ENCODE measurements at regions not wholly inside any gene's neighbourhood (a gene's known extent, or its start where the extent isn't known, plus 50 kb on each side); places are given as distances from the start of the nearest gene placed in this dataset.
"Not testable (repeated sequence)": the region's sequence is repeated elsewhere in the genome, so short reads cannot be mapped to it uniquely, and the experiment has no call there.

DNA sequence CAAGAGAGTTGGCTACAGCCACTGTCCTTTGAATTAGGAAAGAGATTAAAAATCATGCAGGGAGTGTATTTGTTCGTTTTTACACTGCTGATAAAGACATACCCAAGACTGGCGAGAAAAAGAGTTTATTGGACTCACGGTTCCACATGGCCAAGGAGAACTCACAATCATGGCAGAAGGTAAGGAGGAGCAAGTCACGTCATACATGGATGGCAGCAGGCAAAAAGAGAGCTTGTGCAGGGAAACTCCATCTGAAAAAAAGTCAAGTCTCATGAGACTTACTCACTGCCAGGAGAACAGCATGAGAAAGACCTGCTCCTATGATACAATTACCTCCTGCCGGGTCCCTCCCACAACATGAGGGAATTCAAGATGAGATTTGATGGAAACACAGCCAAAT lies 1595.2 kb downstream of the KCNT2 start:
- DNase-seq: no peak

DNA sequence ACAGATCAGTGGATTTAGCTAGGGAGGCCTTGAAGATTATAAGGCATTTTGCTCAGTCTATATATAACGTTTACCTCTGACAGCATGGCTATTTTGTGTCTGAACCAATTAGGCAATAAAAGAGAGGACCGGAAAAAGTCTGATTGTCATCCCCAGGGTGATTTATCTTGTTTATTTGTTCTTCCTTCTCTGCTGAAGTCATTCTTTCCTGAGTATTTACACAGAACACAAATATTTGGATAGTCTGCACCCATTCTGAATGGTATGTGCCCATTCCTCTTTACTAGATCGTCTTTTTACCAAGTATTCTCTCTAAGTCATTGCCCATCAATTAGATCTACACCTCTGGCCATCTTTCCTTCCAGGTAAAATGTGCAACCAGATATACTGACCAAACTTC lies 1602.9 kb downstream of the KCNT2 start:
- DNase-seq: no peak

DNA sequence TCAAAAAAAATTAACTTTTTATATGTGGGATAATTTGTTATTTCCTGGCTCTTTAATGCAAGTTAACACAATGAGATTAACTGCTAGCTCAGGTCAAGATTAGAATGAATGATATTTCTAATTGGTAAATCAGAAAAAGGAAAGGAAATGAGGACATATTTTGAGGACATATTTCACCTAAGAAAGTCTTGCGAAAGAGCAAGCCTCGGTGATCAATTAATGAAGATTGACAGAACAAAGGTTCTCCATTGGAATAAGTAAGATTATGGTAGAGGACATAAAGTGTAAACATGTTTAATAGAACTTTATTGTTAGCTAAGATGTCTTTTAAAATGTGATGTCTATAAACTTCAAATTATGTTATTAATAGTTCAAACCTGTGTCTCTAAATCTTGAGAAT lies 1617.8 kb downstream of the KCNT2 start:
- no peak for DNase-seq

DNA sequence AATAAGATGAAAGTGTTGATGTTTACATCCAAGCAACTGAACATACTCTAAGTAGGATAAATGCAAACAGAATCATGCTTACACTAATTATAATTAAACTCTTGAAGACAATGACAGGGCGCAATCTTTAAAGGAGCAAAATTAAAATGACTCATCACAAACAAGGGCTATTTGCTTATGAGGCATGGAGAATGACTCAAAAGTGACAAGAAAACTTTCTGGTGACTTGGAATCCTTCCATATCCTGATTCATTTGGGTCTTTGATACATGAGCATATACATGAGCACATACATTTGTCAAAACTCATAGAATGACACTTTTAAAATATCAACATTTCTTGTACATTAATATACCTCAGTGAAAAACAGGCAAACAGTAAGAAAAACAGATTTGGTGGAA lies 1632.3 kb downstream of the KCNT2 start:
- no peak for DNase-seq

DNA sequence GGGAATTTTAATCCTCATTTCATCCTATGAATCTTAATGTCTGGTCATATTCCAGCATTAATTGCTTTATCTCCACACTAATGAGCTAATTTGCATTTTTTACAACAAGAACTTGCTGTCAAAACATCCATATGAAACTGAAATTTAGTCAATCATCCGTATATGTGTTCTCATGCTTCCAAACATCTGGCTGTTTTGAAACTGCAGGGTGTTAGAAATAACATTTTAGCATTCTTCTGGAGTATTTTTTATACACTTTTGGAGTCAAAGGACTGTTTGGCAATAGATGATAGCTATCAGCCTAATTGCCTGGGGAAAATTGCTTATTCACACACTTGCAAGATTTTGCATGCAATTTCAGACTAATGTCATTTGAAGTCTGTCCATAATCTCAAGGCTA lies 1639.3 kb downstream of the KCNT2 start:
- DNase-seq: no peak

DNA sequence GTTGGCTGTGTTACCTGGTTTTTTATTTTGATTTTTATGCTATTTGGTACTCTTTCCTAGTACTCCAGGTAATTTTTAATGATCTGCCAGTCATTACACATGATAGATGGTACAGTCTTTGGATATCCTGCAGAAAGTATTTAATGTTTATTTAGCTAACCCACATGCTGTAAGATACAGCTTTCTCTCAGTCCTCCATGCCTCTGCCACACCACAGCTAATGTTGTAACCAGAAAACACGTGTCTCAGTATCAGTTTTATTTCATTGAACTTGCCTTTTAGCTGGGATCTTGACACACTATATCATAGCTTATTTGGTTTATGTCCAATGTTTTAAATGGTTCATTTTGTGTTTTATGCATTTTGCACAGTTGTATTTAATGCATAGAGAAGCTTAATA lies 1648.4 kb downstream of the KCNT2 start:
- DNase-seq: no peak

DNA sequence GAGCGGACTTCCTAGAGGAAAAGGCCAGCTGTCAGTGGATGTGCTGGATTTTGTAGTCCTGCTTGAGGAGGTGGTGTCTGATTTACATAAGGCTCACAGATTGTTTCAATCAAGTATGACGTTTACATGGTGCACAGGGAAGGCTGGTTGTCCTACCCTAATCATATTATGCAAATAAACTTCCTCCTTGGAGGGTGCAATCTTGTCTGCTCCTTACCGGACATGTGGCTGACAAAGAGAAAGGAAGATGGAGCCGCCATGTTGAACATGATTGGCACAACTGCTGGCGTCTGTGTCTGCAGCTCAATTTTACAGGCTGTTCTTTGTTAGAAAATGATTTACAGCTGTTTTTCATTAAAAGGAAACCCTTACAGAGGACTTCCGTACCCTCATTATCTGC lies 1656.1 kb downstream of the KCNT2 start:
- DNase-seq: no peak

DNA sequence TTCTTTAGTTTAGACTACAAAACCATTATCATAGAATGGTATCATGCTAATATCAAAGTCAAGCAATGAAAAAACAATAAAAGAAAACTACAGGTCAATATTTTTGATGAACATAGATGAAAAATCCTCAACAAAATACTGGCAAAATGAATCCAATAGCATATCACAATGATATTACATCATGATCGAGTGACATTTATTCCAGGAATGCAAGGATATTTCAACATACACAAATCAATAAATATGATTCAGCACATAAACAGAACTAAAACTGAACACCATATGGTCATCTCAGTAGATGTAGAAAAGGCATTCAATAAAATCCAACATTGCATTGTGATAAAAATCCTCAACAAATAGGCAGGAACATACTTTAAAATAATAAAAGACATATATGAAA lies 1657.7 kb downstream of the KCNT2 start:
- no peak for DNase-seq

DNA sequence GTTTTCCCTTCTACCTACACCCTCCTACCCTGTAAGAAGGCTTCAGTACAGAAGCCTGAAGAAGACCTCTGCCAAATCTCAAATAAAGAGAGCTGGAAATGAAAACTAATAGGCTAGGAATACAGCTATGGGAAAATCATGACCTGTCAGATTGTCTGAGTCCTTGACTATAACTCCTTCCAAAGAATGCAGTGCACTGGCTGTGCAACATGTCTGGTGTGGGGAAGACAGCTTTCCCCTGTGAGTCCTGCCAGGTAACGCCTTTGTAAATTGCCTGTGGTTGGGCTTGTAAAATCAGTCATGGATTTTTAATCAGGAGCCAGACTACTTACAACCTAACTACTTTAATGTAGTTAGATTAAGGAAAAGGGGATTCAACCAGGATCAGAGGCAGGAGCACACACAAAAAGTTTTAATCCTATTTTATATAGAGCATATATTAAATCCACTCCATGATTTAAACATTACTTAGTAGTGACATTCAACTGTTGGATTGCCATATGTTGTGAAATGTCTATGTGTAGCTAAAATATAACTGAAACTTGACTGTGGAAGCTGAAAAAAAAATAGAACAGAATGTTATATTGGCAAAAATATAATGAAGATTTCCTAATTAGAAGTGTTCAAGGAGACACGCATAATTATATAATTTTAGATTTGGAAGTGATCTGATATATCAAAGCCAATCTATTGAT lies 1667.8 kb downstream of the KCNT2 start:
- no peak for DNase-seq

DNA sequence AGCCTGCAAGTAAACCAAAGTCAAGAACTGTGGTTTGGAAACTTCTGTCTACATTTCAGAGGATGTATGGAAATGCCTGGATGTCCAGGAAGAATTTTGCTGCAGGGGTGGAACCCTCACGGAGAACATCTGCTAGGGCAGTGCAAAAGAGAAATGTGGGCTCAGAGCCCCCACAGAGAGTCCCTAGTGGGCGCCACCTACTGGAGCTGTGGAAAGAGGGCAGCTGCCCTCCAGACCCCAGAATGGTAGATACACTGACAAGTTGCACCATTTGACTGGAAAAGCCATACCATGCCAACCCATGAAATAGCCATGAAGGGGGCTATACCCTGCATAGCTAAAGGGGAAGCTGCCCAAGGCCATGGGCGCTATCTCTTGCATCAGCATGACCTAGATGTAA lies 1672.4 kb downstream of the KCNT2 start:
- DNase-seq: no peak

DNA sequence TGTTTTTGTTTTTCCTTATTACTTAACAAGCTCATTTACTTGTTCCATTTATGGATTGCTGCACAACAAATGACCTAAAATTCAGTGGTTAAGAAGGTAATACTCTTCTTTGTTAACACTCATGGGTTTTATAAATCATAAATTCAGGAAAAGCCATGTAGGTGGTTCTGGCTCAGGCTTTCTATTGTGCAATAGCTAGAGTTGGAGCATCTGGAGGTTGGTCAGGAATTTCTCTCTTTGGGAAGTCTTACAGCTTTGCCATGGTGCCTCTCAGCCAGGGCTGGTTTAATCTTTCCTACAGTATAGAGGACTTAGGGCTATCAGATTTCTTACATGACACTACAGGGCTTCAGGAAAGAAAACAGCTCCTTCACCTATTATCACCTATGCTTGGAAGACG lies 1677.1 kb downstream of the KCNT2 start:
- no peak for DNase-seq

DNA sequence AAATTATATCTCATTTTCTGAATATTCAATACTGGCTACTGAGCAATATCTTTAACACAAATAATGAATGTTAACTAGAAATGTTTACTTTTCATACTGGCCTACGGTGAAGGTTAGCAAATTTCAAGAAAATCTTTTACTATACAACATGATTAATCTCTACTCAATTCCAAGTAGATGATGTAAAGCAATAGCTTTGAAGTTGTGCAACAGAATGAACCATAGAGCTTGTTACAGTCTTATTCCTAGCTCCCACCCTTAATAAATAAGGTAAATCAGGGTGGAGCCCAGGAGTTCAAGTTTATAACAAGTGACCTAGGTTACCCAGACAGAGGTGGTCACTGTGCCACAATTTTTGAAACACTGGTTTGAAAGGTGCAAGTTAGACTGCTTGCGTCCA lies 1678.1 kb downstream of the KCNT2 start:
- no peak for DNase-seq

DNA sequence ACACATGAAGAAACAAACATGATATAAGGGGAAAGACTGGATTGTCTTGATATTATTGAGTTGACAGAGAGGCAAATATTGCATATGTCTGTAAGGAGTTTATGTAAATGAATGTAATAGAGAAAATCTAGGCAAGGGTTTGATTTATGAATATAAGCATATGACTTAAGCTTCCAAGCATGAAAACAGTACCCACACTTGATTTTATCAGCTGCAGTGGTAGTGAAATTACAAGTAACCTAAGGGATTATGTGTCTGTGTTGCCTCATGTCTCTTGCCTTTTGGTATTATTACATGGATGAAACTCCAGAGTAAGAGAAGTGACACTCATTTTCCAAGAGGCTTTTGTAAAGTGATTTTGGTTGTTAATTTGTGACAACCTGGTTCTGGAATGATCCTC lies 1678.9 kb downstream of the KCNT2 start:
- no peak for DNase-seq

DNA sequence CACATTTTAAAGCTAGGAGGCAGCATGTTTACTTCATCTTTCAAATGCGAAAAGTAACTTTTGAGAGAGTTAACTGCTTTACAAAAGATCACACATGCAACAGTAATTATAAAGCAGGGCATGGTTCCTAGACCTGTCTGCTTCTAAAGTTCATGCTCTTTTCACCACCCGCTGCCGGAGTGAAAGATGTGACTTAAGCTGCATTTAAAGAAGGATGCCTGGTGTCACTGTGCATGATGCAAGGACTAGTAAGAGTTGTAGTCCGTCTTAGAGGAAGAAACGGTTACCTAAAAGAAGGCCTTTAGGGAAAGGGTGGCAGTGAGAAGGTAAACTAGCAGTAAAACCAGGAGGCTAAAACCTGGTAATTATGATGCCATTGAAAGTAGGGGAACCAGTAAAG lies 1689.1 kb downstream of the KCNT2 start:
- DNase-seq: no peak

DNA sequence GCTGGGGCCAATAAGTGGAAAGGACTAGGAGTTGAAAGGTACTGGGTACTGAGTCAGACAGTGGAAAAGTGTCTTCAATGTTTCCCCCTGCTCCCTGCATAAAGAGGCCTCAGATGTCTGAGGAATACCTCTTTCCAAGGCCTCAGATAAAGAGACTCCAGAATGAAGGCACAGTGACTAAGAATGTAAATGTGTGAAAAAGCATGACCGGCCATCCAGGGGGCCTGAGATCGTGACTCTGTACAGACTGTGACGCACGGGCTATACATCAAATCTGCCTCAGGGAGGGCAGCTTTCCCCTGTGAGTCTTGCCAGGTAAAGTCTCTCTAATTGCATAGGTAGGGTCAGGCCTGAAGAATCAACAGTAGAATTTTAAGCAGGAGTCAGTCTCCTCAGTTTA lies 1690.5 kb downstream of the KCNT2 start:
- DNase-seq: no peak

DNA sequence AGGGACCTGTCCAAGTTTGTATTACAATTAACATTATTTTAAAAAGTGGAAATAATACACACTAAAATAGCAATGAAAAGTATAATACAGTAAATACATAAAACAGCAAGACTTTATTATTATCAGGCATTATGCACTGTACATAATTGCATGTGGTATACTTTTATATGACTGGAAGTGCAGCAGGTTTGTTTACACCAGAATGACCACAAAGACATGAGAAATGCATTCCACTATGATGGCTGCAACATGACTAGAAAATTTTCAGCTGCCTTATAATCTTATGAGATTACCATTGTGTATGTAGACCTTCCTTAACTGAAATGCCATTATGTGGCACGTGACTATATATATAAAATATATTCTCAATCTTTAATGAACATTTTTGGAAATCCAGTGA lies 1699.6 kb downstream of the KCNT2 start:
- DNase-seq: no peak

DNA sequence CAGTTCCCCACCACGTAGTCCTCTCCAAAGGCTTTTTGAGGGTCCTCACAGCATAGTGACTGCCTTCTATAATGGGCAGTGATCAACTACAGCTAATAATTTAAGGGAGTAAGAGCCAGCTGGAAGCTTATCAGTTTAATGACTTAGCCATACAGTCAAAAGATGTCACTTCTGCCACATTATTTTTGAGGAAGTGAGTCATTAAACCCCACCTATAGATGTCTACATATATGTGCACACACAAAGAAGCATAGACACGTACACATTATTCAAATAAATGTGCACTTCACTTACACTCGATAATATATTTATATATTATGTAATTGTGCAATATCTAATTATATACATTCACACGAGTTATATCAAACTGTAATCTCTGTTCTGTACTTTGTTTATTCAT lies 1704.7 kb downstream of the KCNT2 start:
- no peak for DNase-seq

DNA sequence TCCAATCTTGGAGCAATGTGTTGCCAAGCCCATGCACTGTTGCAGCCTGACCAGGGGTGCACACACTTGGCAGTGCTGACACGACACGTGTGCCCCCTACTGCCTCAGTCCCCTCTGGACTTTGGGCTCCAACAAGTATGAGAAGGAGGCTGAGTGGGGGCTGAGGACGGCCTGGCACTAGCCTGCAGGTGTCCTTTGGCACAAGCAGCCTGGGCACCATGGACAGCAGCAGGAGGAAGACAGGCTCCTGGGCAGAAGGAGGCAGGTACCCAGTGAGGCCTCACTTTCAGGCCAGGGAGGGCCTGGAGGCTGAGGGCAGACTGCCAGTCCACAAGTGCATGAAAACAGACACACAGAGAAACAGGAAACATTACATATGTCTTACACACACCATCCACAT lies 1702.9 kb upstream of the B3GALT2 start:
- no peak for DNase-seq

DNA sequence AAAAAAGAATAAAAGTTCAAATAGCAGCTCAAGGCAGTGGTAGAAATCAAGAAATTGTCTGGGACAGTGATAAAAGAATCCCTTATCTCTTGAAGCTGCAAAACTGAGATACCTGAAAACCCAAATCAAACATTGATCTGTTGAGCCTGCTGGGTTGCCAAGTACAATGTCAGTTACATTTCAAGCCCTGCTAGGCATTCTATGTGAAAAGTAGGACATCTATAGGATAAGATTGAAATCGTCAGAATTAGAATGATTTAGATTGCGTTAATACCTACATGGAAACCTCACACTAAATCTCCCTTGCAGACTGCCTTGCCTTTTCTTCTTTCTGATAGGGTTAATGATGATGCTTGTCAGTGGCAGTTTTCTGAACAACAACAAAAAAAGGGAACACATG lies 1684.4 kb upstream of the B3GALT2 start:
- DNase-seq: no peak

DNA sequence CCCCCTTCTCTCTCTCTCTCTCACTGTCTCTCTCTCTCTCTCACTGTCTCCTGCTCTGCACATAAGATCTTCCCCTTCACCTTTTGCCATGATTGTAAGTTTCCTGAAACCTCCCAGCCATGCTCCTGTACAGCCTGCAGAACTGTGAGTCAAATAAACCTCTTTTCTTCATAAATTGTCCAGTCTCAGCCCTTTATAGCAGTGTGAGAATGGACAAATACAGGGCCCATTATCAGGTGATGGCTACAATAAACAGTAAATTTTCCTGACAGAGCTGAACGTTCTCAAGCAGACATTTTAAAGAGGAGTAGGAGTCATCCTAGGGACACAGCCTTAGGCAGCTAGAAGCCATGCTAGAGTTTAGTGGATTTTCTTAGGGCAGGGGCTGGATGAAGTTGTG lies 1679.7 kb upstream of the B3GALT2 start:
- no peak for DNase-seq

DNA sequence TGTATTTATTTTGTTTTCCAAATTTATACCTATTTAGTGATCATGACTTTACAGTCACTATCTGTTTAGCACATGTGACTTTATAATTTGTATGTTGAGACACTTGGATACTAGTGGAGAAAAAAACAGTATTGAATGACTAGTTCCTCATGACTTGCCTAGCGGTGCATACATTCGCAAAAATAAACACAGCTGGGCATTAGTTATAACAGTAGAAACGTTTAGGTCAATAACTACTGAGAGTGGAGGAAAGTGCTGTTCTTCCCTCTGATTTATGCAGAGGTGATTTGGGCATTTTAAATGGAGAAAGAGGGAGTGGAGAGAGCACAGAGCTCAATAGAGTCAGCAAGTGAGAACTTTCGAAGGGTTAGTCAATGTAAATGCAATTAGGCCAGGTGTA lies 1679.0 kb upstream of the B3GALT2 start:
- DNase-seq: no peak

DNA sequence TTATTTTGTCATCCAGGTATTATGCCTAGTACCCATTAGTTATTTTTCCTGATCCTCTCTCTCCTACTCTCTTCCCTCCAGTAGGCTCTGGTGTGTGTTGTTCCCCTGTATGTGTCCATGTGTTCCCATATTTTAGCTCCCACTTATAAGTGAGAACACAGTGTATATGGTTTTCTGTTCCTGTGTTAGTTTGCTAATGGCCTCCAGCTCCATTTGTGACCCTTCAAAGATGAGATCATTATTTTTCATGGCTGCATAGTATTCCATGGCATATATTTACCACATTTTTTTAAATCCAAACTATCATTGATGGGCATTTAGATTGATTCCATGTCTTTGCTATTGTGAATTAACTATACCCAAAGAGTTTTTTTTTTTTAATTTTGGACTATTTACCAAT lies 1675.7 kb upstream of the B3GALT2 start:
- no peak for DNase-seq

DNA sequence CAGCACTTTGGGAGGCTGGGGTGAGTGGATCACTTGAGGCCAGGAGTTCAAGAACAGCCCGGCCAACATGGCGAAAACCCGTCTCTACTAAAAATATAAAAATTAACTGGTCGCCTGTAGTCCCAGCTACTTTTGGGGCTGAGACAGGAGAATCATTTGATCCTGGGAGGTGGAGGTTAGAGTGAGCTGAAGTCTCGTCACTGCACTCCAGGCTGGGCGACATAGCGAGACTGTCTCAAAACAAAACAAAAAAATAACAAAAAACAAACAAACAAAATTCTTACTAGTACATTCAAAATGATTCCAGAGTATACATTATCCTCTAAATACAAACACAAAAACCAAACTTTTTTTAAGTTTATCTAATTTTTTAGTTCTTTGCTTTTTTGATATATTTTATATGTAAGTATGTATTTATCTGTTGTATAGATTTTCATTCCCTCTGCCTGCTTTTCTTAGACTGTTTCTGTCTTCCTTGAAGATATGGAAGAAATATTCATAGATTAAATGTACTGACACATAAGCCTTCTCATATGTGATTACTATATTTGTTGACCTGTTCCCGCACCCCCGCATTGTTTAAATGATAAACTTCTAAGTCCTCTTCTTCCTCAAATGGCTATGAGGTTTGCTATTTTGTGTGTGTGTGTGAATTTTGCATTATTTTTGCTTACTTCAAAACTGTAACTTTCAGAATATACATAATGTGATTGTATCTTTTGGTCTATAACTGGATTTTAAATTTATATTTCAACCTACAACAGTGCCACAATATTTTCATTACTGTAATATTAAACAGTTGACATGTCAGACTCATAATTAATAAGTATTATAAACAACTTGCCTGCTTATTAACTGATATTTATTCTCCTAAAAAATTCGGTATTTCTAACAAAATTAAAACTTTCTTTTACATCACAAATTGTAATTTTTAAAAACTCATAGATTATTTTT lies 1674.1 kb upstream of the B3GALT2 start:
- no peak for DNase-seq

DNA sequence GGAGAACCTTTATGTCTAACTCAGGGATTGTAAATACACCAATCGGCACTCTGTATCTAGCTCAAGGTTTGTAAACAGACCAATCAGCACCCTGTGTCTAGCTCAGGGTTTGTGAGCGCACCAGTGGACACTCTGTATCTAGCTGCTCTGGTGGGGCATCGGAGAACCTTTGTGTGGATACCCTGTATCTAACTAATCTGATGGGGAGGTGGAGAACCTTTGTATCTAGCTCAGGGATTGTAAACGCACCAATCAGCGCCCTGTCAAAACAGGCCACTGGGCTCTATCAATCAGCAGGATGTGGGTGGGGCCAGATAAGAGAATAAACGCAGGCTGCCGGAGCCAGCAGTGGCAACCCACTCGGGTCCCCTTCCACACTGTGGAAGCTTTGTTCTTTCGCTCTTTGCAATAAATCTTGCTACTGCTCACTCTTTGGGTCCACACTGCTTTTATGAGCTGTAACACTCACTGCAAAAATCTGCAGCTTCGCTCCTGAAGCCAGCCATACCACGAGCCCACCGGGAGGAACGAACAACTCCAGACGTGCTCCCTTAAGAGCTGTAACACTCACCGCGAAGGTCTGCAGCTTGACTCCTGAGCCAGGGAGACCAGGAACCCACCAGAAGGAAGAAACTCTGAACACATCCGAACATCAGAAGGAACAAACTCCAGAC lies 1673.2 kb upstream of the B3GALT2 start:
- DNase-seq: not testable (repeated sequence)

Data from AML-193 (cell line).